ENCODE measurements at regions not wholly inside any gene's neighbourhood (a gene's known extent, or its start where the extent isn't known, plus 50 kb on each side); places are given as distances from the start of the nearest gene placed in this dataset.

DNA sequence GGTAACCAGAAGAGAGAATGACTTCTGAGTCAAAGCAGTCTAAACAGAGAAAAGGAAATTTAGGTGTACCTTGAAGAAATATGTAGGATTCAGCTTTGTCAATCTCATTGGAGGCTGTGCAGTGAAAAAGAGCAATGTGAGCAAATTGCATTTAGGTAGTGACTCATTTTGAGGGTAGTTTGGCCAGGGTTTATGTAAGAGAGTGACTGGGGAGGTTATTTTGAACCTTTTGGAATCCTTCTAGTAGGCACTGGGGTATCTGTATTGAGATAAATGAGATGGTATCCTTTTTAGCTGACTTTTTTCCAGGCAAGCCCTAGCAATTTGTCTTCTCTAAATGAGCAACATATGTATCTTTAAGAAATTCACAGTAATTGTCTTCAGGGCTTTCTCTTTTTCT, 95.9 kb downstream of the DISP1 start:
- TF ChIP-seq, protein P1, sequence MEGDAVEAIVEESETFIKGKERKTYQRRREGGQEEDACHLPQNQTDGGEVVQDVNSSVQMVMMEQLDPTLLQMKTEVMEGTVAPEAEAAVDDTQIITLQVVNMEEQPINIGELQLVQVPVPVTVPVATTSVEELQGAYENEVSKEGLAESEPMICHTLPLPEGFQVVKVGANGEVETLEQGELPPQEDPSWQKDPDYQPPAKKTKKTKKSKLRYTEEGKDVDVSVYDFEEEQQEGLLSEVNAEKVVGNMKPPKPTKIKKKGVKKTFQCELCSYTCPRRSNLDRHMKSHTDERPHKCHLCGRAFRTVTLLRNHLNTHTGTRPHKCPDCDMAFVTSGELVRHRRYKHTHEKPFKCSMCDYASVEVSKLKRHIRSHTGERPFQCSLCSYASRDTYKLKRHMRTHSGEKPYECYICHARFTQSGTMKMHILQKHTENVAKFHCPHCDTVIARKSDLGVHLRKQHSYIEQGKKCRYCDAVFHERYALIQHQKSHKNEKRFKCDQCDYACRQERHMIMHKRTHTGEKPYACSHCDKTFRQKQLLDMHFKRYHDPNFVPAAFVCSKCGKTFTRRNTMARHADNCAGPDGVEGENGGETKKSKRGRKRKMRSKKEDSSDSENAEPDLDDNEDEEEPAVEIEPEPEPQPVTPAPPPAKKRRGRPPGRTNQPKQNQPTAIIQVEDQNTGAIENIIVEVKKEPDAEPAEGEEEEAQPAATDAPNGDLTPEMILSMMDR (IDR thresholded peaks at IDR 0.05), result no peak
- TF ChIP-seq ZFX (IDR thresholded peaks at IDR 0.05; ENCODE audit: borderline replicate concordance), result no peak
